Kidney (tissue), 13 donors: ENCODE measurements at regions not wholly inside any gene's neighbourhood (a gene's known extent, or its start where the extent isn't known, plus 50 kb on each side); places are given as distances from the start of the nearest gene placed in this dataset.
"Not testable (repeated sequence)": the region's sequence is repeated elsewhere in the genome, so short reads cannot be mapped to it uniquely, and the experiment has no call there.

Source experiments
- DNase-seq, 5 donors: peaks; one replicate each; pipeline ENCODE4 v3.0.0-alpha.2; 2013 to 2020
- FAIRE-seq: peaks from 2 replicates; lab custom pipeline; 2012; peaks lifted over from hg19 to GRCh38; lab: Jason Lieb, UNC
- H3K27ac ChIP-seq, 2 donors: one replicate each; pipeline ENCODE4 v1.7.0; 2013; ENCODE audit warnings: low read depth in 2 of 2, low read length in 2 of 2, inconsistent platforms in 1 of 2
- H3K27me3 ChIP-seq: one replicate; pipeline ENCODE4 v1.7.1; 2013; ENCODE audit warnings: low read length, inconsistent platforms; ENCODE audit not compliant: control insufficient read depth, insufficient read depth
- H3K36me3 ChIP-seq, 3 donors: one replicate each; pipeline versions ENCODE4 v1.7.0 to v1.7.1; 2013; ENCODE audit warnings: low read length in 3 of 3, control low read depth in 1 of 3, inconsistent platforms in 1 of 3; ENCODE audit not compliant: insufficient read depth in 3 of 3, control insufficient read depth in 2 of 3
- H3K4me1 ChIP-seq, 3 donors: one replicate each; pipeline versions ENCODE4 v1.7.0 to v1.7.1; 2013; ENCODE audit warnings: low read length in 3 of 3, inconsistent platforms in 1 of 3, low read depth in 1 of 3; ENCODE audit not compliant: control insufficient read depth in 2 of 3, insufficient read depth in 2 of 3
- H3K4me3 ChIP-seq, 3 donors: one replicate each; pipeline versions ENCODE4 v1.7.0 to v1.8.1; 2013; ENCODE audit warnings: low read length in 3 of 3, control low read depth in 1 of 3, inconsistent platforms in 1 of 3
- H3K9ac ChIP-seq, 3 donors: one replicate each; pipeline versions ENCODE4 v1.7.0 to v1.7.1; 2013; ENCODE audit warnings: low read length in 3 of 3, control low read depth in 1 of 3, inconsistent platforms in 1 of 3
- H3K9me3 ChIP-seq, 3 donors: one replicate each; pipeline versions ENCODE4 v1.7.0 to v1.7.1; 2013; ENCODE audit warnings: low read length in 3 of 3, control low read depth in 1 of 3, inconsistent platforms in 1 of 3; ENCODE audit not compliant: control insufficient read depth in 2 of 3, insufficient read depth in 1 of 3
- intact Hi-C: fragments of 100-400 bp; cut with DNase I; formaldehyde crosslinking; loops from one replicate; pipeline ENCODE4 v1.11.1; 2022
- TF ChIP-seq, protein P1 (sequence below): IDR thresholded peaks from 3 replicates; pipeline ENCODE4 v1.5.1; 2012; ENCODE audit warnings: mild to moderate bottlenecking, moderate library complexity, borderline replicate concordance; ENCODE audit not compliant: insufficient read depth; ENCODE audit errors: extremely low read depth
- donor health status: control.
- donor health status: control.
- donor health status: control.
- donor health status: control.
- donor health status: control.
- donor health status: DM: yes; HTN: yes; CAD: no.
- donor health status: Normal renal cell carcinoma (clear cell type).

DNA sequence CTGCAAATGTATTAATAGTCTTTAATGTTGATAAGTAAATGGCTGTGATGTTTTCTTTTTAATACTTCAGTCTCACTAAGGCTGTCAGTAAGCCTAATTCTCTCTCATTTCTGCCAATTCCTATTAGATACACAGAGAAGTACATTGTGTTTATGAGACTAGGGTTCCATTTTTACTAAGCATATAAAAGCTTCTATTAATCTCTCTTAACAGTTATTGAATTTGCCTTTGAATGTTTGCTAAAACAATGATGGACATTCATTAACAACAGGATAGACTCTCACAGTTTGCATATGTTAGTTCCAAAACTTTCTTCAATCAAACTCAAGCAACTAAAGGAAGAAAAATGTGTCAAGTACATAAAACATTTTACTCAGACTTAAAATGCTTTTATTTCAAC, 659.3 kb downstream of the TLE1 start:
- Histone ChIP-seq H3K4me3 (no peak overlapping the region), H3K27me3 (no peaks in the 10 kb centered on the region), H3K4me1 (no peaks in the 10 kb centered on the region), H3K36me3 (no peaks in the 10 kb centered on the region), H3K9me3 (no peaks in the 10 kb centered on the region), H3K9ac (no peak overlapping the region), H3K27ac (no peak overlapping the region)
- FAIRE-seq (no peak), DNase-seq (no peak)
- intact Hi-C loops = no loop called here
- TF ChIP-seq, protein P1, sequence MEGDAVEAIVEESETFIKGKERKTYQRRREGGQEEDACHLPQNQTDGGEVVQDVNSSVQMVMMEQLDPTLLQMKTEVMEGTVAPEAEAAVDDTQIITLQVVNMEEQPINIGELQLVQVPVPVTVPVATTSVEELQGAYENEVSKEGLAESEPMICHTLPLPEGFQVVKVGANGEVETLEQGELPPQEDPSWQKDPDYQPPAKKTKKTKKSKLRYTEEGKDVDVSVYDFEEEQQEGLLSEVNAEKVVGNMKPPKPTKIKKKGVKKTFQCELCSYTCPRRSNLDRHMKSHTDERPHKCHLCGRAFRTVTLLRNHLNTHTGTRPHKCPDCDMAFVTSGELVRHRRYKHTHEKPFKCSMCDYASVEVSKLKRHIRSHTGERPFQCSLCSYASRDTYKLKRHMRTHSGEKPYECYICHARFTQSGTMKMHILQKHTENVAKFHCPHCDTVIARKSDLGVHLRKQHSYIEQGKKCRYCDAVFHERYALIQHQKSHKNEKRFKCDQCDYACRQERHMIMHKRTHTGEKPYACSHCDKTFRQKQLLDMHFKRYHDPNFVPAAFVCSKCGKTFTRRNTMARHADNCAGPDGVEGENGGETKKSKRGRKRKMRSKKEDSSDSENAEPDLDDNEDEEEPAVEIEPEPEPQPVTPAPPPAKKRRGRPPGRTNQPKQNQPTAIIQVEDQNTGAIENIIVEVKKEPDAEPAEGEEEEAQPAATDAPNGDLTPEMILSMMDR = no peak

DNA sequence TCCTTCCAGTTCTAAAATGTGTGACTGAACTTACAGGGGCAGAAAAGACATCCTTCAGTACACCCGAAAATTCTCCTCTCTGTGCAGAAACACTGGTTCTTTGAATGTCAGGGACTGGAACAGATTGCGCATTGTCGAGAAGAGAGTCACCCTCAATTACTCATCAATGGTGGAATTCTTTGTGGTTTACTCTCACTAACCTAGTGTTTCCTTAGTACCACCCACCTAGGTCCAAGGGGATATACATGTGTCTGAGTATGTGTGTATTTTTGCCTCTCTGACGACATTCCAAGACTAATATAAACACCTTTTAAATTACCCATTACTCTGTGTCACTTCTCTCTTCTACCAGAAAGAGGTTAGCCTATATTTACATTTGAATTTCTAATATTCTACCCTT, 660.8 kb downstream of the TLE1 start:
- FAIRE-seq (no peak), DNase-seq (no peak)
- TF ChIP-seq, protein P1 = no peak
- H3K4me3 ChIP-seq = no peak overlapping the region
- H3K9ac ChIP-seq = no peak overlapping the region
- intact Hi-C loops = no loop called here
- no peaks in the 10 kb centered on the region for H3K9me3 ChIP-seq
- no peaks in the 10 kb centered on the region for H3K27me3 ChIP-seq
- H3K36me3 ChIP-seq = no peaks in the 10 kb centered on the region
- no peaks in the 10 kb centered on the region for H3K4me1 ChIP-seq
- no peak overlapping the region for H3K27ac ChIP-seq

DNA sequence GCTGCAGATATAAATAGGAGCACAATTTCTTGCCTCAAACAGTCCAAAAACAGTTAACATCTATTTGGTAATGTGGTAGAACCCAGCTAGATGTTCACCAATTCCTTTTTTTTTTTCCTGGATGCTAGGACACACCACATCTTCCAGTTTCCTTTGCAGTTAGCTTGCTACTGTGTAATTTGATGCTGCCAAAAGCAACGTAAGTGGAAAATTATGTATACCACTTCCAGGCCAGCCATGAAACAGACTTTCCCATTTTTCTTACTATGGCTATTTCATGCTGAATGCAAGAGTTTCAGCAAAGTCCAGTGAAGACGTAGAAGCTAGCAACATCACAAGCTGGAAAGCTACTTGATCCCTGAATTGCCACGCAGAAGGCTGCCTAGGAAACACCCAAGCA, 667.2 kb downstream of the TLE1 start:
- intact Hi-C loops = no loop called here
- H3K4me3 ChIP-seq = no peak overlapping the region
- no peaks in the 10 kb centered on the region for H3K36me3 ChIP-seq
- H3K4me1 ChIP-seq = no peaks in the 10 kb centered on the region
- DNase-seq (no peak), FAIRE-seq (no peak)
- H3K9ac ChIP-seq = no peak overlapping the region
- H3K27ac ChIP-seq = no peak overlapping the region
- no peaks in the 10 kb centered on the region for H3K27me3 ChIP-seq
- TF ChIP-seq, protein P1 = no peak
- H3K9me3 ChIP-seq = no peaks in the 10 kb centered on the region

DNA sequence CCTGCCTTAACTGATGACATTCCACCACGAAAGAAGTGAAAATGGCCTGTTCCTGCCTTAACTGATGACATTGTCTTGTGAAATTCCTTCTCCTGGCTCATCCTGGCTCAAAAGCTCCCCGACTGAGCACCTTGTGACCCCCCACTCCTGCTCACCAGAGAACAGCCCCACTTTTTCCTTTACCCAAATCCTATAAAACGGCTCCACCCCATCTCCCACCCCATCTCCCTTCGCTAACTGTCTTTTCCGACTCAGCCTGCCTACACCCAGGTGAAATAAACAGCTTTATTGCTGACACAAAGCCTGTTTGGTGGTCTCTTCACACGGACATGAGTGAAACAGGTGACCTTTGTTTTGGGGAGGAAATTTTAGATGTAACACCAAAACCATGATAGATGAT, 674.4 kb downstream of the TLE1 start:
- H3K4me1 ChIP-seq, H3K9me3 ChIP-seq, H3K36me3 ChIP-seq, DNase-seq, FAIRE-seq, H3K27me3 ChIP-seq, H3K9ac ChIP-seq, H3K4me3 ChIP-seq, H3K27ac ChIP-seq, intact Hi-C loops: not testable (repeated sequence)

DNA sequence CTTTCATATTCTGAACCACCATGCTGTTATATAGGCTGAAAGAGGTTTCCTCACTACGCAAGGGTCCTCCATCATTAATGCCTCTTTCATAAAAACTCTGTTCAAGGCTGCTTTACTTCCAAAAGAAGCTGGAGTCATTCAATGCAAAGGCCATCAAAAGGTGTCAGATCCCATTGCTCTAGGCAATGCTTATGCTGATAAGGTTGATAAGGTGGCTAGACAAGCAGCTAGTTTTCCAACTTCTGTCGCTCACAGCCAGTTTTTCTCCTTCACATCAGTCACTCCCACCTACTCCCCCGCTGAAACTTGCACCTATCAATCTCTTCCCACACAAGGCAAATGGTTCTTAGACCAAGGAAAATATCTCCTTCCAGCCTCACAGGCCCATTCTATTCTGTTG, 676.2 kb downstream of the TLE1 start:
- H3K27ac ChIP-seq, intact Hi-C loops, H3K36me3 ChIP-seq, DNase-seq, FAIRE-seq, H3K4me1 ChIP-seq, H3K9me3 ChIP-seq, H3K9ac ChIP-seq, H3K27me3 ChIP-seq, H3K4me3 ChIP-seq: not testable (repeated sequence)
